Upper lobe of right lung (tissue), 1 donor: ENCODE measurements at regions not wholly inside any gene's neighbourhood (a gene's known extent, or its start where the extent isn't known, plus 50 kb on each side); places are given as distances from the start of the nearest gene placed in this dataset.

Experiments
- ATAC-seq: fragments of 200-7000 bp; cut with Tn5 transposase; one replicate; pipeline ENCODE4 v1.9.1; 2020; ENCODE audit warnings: mild to moderate bottlenecking, moderate library complexity
- DNase-seq: peaks from one replicate; pipeline ENCODE4 v3.0.0-alpha.2; 2020
- H3K27ac ChIP-seq: fragments of 200-600 bp; one replicate; pipeline ENCODE4 v1.8.0; 2022
- H3K27me3 ChIP-seq: fragments of 200-600 bp; one replicate; pipeline ENCODE4 v1.8.0; 2022; ENCODE audit warnings: mild to moderate bottlenecking
- H3K36me3 ChIP-seq: fragments of 200-600 bp; one replicate; pipeline ENCODE4 v1.8.0; 2022
- H3K4me1 ChIP-seq: fragments of 200-600 bp; one replicate; pipeline ENCODE4 v1.8.0; 2022
- H3K4me3 ChIP-seq: fragments of 200-600 bp; one replicate; pipeline ENCODE4 v1.8.0; 2022; ENCODE audit warnings: mild to moderate bottlenecking
- H3K9me3 ChIP-seq: fragments of 200-600 bp; one replicate; pipeline ENCODE4 v1.8.0; 2022
- intact Hi-C: fragments of 100-400 bp; cut with DNase I; formaldehyde crosslinking; loops from one replicate; pipeline ENCODE4 v1.11.0; 2022
- TF ChIP-seq, protein P1 (sequence below): fragments of 200-600 bp; IDR thresholded peaks from one replicate; pipeline ENCODE4 v1.8.0; 2022; ENCODE audit warnings: antibody characterized with exemption
- donor health status: DM: no; HTN: yes; CAD: no; lungs with severe emphysema.

DNA sequence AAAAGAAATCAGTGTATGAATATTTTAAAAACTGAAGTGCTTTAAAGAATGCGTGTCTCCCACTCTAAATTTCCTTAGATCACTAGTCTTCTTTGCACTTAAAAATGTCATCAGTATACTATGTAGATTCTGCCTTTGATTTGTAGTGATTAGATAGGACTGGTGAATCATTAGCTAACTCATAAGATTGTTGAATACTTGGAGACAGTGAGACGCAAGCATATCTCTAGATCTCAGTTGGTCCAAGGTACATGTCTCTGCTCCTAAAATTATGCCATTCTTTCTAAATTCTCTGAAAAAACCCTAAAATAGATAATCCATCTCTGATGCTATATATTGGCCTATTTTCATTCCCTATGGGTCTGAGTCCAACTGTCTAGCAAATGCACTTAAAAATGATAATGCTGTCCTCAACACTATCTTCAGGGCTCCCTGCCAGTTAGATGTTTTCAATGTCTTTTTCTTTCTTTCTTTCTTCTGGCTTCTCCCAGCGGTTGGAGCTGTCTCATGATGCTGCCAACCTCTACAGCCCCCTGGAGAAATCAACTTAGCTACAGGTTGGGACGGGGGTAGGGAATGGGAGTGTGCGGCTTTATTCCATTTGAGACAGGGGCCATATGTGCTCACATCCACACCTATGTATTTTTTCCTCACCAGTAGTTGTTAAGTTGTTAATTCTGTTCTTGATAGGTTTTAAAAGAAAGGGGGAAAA is 301.0 kb downstream of the NDFIP2 start:
- no peaks in the 10 kb centered on the region for H3K36me3 ChIP-seq
- peaks cover 7% of the 10 kb centered on the region for H3K4me1 ChIP-seq
- no peaks in the 10 kb centered on the region for H3K27me3 ChIP-seq
- DNase-seq = no peak
- intact Hi-C loops = no loop called here
- no peak overlapping the region for H3K4me3 ChIP-seq
- no peak for ATAC-seq
- no peak overlapping the region for H3K27ac ChIP-seq
- TF ChIP-seq, protein P1, sequence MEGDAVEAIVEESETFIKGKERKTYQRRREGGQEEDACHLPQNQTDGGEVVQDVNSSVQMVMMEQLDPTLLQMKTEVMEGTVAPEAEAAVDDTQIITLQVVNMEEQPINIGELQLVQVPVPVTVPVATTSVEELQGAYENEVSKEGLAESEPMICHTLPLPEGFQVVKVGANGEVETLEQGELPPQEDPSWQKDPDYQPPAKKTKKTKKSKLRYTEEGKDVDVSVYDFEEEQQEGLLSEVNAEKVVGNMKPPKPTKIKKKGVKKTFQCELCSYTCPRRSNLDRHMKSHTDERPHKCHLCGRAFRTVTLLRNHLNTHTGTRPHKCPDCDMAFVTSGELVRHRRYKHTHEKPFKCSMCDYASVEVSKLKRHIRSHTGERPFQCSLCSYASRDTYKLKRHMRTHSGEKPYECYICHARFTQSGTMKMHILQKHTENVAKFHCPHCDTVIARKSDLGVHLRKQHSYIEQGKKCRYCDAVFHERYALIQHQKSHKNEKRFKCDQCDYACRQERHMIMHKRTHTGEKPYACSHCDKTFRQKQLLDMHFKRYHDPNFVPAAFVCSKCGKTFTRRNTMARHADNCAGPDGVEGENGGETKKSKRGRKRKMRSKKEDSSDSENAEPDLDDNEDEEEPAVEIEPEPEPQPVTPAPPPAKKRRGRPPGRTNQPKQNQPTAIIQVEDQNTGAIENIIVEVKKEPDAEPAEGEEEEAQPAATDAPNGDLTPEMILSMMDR = no peak
- H3K9me3 ChIP-seq = no peaks in the 10 kb centered on the region

DNA sequence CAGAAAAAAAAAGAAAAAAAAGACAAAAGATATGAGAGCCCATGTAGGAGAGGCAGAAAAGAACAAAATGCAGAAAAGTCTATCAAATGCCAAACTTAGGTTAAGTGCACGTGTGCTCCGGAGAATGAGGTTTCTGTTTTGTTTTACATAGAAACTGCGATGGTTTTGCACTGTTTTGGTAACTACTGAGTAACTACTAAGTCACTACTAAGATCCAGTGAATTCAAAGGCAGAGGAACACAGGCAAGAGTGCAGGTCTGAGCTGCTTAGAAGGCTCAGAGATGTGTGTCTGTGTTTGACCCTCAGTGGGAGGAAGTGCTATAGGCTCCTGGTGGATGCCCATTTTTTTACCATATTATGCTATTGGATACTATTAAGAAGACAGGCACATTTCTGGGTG is 299.3 kb downstream of the NDFIP2 start:
- DNase-seq (no peak), ATAC-seq (no peak)
- Histone ChIP-seq H3K27me3 (no peaks in the 10 kb centered on the region), H3K9me3 (no peaks in the 10 kb centered on the region), H3K36me3 (no peaks in the 10 kb centered on the region), H3K4me3 (no peak overlapping the region), H3K27ac (peak overlapping the region; percentile 19), H3K4me1 (peaks cover 13% of the 10 kb centered on the region)
- TF ChIP-seq, protein P1 = no peak
- intact Hi-C loops = no loop called here

GRCh38 chr13:79779761-79780160 is 298.8 kb downstream of the NDFIP2 start:
- Histone ChIP-seq H3K27ac (peak overlapping the region; percentile 19), H3K4me3 (no peak overlapping the region), H3K9me3 (no peaks in the 10 kb centered on the region), H3K36me3 (no peaks in the 10 kb centered on the region), H3K4me1 (peaks cover 13% of the 10 kb centered on the region), H3K27me3 (no peaks in the 10 kb centered on the region)
- intact Hi-C loops = no loop called here
- ATAC-seq (peak; percentile 84), DNase-seq (no peak)
- TF ChIP-seq, protein P1 = no peak

DNA sequence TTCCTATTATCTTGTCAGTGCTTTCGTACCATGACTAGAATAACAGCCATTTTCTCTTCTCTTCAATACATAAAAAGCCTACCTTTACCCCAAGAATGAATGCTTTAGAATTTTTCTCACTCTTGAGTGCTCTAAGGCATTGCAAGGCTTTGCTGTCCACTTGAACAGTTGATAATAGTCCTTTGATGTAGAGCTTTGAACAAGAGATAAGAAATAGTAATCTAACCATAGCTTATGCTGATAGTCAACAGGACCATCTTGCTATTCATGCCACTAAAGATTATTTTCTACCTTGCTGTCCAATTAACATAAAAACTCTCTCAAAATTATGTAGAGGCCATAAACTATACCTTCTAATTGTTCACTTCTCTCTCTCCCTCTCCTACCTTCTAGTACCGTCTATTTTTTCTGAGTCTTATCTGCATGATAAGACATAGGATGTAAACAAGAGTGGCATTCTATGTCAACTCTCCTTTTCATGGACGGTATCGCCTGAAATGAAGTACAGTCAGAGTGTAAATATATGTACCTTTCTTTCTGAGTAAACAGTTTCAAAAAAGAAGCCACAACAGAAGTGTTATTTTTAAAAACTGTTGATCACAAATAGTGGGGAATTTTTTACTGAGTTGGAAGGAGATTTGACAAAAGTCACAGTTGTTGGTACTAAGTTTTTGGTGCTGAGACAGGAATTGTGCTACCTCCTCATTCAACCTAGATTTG is 297.9 kb downstream of the NDFIP2 start:
- H3K9me3 ChIP-seq = no peaks in the 10 kb centered on the region
- H3K27me3 ChIP-seq = no peaks in the 10 kb centered on the region
- peaks cover 13% of the 10 kb centered on the region for H3K4me1 ChIP-seq
- TF ChIP-seq, protein P1 = no peak
- ATAC-seq = no peak
- H3K36me3 ChIP-seq = no peaks in the 10 kb centered on the region
- H3K4me3 ChIP-seq = no peak overlapping the region
- DNase-seq = no peak
- intact Hi-C loops = no loop called here
- no peak overlapping the region for H3K27ac ChIP-seq

DNA sequence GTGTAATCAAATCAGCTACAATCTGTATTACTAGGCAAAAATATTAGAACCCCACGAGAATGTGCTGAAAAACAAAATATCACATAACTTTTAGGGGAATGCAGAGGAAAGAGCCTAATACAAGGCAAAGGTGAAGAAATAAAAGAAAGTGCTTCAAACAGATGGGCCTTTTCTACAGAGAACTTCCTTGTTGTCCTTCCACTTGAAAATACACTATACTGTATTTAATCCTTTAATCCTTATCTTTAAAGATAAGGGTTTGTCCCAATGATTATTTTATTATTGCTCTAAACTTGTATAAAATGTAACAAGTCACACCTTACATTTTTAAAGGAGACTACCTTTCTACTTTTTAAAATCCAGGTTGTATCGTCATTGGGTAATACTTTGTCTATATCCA is 296.5 kb downstream of the NDFIP2 start:
- TF ChIP-seq, protein P1 = no peak
- Histone ChIP-seq H3K4me1 (peaks cover 13% of the 10 kb centered on the region), H3K27me3 (no peaks in the 10 kb centered on the region), H3K9me3 (no peaks in the 10 kb centered on the region), H3K36me3 (no peaks in the 10 kb centered on the region), H3K27ac (no peak overlapping the region), H3K4me3 (no peak overlapping the region)
- intact Hi-C loops = no loop called here
- DNase-seq = no peak
- no peak for ATAC-seq
